DND-41 (cell line): ENCODE measurements at regions not wholly inside any gene's neighbourhood (a gene's known extent, or its start where the extent isn't known, plus 50 kb on each side); places are given as distances from the start of the nearest gene placed in this dataset.
"Not testable (repeated sequence)": the region's sequence is repeated elsewhere in the genome, so short reads cannot be mapped to it uniquely, and the experiment has no call there.

Source experiments
- EZH2 ChIP-seq: IDR thresholded peaks from 3 replicates; pipeline ENCODE4 v1.6.1; 2012; ENCODE audit warnings: borderline replicate concordance, low read depth, mild to moderate bottlenecking, moderate library complexity, low read length, inconsistent platforms; ENCODE audit not compliant: severe bottlenecking
- TF ChIP-seq, protein P1 (sequence below): IDR thresholded peaks from 2 replicates; pipeline ENCODE4 v1.5.1; 2012; ENCODE audit warnings: borderline replicate concordance, low read length, moderate library complexity, mild to moderate bottlenecking; ENCODE audit not compliant: poor library complexity, severe bottlenecking; ENCODE audit errors: extremely low read depth

GRCh38 chr11:87531835-87532234 lies 494.1 kb downstream of the TMEM135 start:
- TF ChIP-seq, protein P1, sequence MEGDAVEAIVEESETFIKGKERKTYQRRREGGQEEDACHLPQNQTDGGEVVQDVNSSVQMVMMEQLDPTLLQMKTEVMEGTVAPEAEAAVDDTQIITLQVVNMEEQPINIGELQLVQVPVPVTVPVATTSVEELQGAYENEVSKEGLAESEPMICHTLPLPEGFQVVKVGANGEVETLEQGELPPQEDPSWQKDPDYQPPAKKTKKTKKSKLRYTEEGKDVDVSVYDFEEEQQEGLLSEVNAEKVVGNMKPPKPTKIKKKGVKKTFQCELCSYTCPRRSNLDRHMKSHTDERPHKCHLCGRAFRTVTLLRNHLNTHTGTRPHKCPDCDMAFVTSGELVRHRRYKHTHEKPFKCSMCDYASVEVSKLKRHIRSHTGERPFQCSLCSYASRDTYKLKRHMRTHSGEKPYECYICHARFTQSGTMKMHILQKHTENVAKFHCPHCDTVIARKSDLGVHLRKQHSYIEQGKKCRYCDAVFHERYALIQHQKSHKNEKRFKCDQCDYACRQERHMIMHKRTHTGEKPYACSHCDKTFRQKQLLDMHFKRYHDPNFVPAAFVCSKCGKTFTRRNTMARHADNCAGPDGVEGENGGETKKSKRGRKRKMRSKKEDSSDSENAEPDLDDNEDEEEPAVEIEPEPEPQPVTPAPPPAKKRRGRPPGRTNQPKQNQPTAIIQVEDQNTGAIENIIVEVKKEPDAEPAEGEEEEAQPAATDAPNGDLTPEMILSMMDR = not testable (repeated sequence)
- TF ChIP-seq EZH2 = not testable (repeated sequence)
